Esophagus muscularis mucosa (tissue), 4 donors: ENCODE measurements at regions not wholly inside any gene's neighbourhood (a gene's known extent, or its start where the extent isn't known, plus 50 kb on each side); places are given as distances from the start of the nearest gene placed in this dataset.

Experiments used
- CTCF ChIP-seq, 3 experiments: fragments of 200-600 bp in 2 of 3; fragments of 450-650 bp in 1 of 3; sonication (generic) in 2 of 3; IDR thresholded peaks; one replicate each; pipeline ENCODE4 v1.5.1; 2017 to 2019; ENCODE audit warnings: antibody characterized with exemption in 3 of 3, mild to moderate bottlenecking in 2 of 3, moderate library complexity in 1 of 3
- EP300 ChIP-seq: sonication (generic); formaldehyde crosslinking; IDR thresholded peaks from one replicate; pipeline ENCODE4 v1.6.1; 2017; ENCODE audit warnings: antibody characterized with exemption
- POLR2A ChIP-seq: fragments of 450-650 bp; IDR thresholded peaks from one replicate; pipeline ENCODE4 v1.6.1; 2017; ENCODE audit warnings: antibody characterized with exemption, moderate library complexity, mild to moderate bottlenecking, low read depth
- POLR2AphosphoS5 ChIP-seq, 2 donors: sonication (generic); formaldehyde crosslinking; IDR thresholded peaks; one replicate each; pipeline ENCODE4 v1.6.1; 2017; ENCODE audit warnings: antibody characterized with exemption in 2 of 2

GRCh38 chr4:184961660-184962059 is 56.6 kb upstream of the HELT start:
- TF ChIP-seq CTCF (IDR thresholded peaks at IDR 0.05) (no peak), EP300 (no peak), POLR2A (no peak), POLR2AphosphoS5 (IDR thresholded peaks at IDR 0.05) (no peak)
